ENCODE measurements at regions not wholly inside any gene's neighbourhood (a gene's known extent, or its start where the extent isn't known, plus 50 kb on each side); places are given as distances from the start of the nearest gene placed in this dataset.

DNA sequence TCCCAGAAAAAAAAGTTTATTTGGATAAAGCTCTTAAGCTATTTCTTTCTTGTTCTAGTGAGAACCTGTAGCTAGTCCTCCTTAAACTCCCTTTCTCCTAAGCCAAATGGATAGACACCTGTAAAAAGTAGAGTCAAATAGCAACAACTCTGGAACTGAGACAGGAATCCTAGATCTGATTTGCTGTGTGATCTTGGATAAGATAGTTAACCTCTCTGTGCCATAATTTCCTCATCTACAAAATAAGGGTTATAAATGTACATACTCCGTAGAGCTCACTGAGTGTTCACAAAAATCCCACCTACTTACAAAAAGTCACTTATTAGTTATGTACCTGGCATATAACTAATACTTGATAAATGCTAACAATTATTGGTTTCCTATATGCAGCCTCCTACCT lies 270.3 kb downstream of the ABCC12 start:
- TF ChIP-seq, protein P1, sequence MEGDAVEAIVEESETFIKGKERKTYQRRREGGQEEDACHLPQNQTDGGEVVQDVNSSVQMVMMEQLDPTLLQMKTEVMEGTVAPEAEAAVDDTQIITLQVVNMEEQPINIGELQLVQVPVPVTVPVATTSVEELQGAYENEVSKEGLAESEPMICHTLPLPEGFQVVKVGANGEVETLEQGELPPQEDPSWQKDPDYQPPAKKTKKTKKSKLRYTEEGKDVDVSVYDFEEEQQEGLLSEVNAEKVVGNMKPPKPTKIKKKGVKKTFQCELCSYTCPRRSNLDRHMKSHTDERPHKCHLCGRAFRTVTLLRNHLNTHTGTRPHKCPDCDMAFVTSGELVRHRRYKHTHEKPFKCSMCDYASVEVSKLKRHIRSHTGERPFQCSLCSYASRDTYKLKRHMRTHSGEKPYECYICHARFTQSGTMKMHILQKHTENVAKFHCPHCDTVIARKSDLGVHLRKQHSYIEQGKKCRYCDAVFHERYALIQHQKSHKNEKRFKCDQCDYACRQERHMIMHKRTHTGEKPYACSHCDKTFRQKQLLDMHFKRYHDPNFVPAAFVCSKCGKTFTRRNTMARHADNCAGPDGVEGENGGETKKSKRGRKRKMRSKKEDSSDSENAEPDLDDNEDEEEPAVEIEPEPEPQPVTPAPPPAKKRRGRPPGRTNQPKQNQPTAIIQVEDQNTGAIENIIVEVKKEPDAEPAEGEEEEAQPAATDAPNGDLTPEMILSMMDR (IDR thresholded peaks at IDR 0.05; ENCODE audit: insufficient read depth in 1 of 2, low read depth in 1 of 2, low read length in 1 of 2, severe bottlenecking in 1 of 2, unreplicated experiment in 1 of 2), result no peak
- no peak overlapping the region for H3K4me3 ChIP-seq (ENCODE audit: low read depth, low read length)
- Mint-ChIP-seq H3K27me3 (ENCODE audit: insufficient read depth, unreplicated experiment) (peaks cover 2% of the 10 kb centered on the region), H3K9me3 (ENCODE audit: unreplicated experiment) (no peaks in the 10 kb centered on the region), H3K36me3 (ENCODE audit: insufficient read depth, unreplicated experiment) (no peaks in the 10 kb centered on the region), H3K4me1 (ENCODE audit: low read depth, unreplicated experiment) (peaks cover 22% of the 10 kb centered on the region), H3K4me3 (ENCODE audit: unreplicated experiment) (no peak overlapping the region), H3K27ac (ENCODE audit: unreplicated experiment) (no peak overlapping the region)
- H3K27me3 ChIP-seq (replicated peaks; ENCODE audit: control insufficient read depth, insufficient read depth, low read length), result no peaks in the 10 kb centered on the region
- no TSS peak for BruUV-seq (replicated peaks)
- ChIA-PET POLR2A (no interaction called here), CTCF (no interaction called here)
- intact Hi-C loops (cut with micrococcal nuclease; ENCODE audit: unreplicated experiment), result no loop called here
- no peaks in the 10 kb centered on the region for H3K9me3 ChIP-seq
- DNase-seq, result no peak
- peaks cover 14% of the 10 kb centered on the region for H3K4me1 ChIP-seq
- H3K36me3 ChIP-seq (ENCODE audit: control insufficient read depth, insufficient read depth, low read length), result no peaks in the 10 kb centered on the region

DNA sequence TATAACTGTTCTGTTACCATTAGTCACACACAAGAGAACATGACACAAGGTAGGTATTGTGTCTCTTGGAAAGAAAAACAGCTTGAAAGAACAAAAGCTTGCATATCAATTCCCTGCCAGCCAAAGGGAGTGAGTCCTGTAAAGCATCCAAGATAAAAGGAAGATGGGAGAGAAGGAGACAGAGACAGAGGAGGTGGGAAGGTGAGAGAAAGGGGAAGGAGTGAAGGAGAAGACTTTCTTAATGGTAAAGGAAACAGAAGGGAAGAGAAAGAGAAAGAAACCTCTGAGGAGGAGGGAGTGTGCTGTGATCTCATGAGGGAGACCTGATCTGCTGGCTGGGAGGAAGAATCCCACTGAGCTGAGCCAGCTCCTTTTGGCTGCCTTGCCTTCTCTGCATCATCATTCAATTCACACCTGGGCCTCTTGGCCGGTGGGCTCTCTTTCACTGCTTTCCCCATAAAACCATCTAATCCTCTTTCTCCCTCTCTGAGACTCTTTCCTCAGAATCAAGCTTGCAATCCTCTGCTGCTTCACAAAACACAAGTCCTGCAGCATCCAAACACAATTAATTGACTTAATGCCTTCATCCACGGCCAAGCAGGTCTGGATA lies 271.6 kb downstream of the ABCC12 start:
- CTCF ChIA-PET, result no interaction called here
- no peak overlapping the region for H3K4me3 ChIP-seq (ENCODE audit: low read depth, low read length)
- no peak overlapping the region for H3K4me3 Mint-ChIP-seq (ENCODE audit: unreplicated experiment)
- peaks cover 21% of the 10 kb centered on the region for H3K4me1 Mint-ChIP-seq (ENCODE audit: low read depth, unreplicated experiment)
- H3K9me3 ChIP-seq, result no peaks in the 10 kb centered on the region
- H3K27me3 Mint-ChIP-seq (ENCODE audit: insufficient read depth, unreplicated experiment), result peaks cover 2% of the 10 kb centered on the region
- H3K27me3 ChIP-seq (replicated peaks; ENCODE audit: control insufficient read depth, insufficient read depth, low read length), result no peaks in the 10 kb centered on the region
- no peaks in the 10 kb centered on the region for H3K9me3 Mint-ChIP-seq (ENCODE audit: unreplicated experiment)
- intact Hi-C loops (cut with micrococcal nuclease; ENCODE audit: unreplicated experiment), result no loop called here
- peaks cover 14% of the 10 kb centered on the region for H3K4me1 ChIP-seq
- no peak for DNase-seq
- BruUV-seq (replicated peaks), result no TSS peak
- H3K36me3 Mint-ChIP-seq (ENCODE audit: insufficient read depth, unreplicated experiment), result no peaks in the 10 kb centered on the region
- H3K36me3 ChIP-seq (ENCODE audit: control insufficient read depth, insufficient read depth, low read length), result no peaks in the 10 kb centered on the region
- no peak overlapping the region for H3K27ac Mint-ChIP-seq (ENCODE audit: unreplicated experiment)
- TF ChIP-seq, protein P1 (IDR thresholded peaks at IDR 0.05; ENCODE audit: insufficient read depth in 1 of 2, low read depth in 1 of 2, low read length in 1 of 2, severe bottlenecking in 1 of 2, unreplicated experiment in 1 of 2), result no peak
- POLR2A ChIA-PET, result no interaction called here

DNA sequence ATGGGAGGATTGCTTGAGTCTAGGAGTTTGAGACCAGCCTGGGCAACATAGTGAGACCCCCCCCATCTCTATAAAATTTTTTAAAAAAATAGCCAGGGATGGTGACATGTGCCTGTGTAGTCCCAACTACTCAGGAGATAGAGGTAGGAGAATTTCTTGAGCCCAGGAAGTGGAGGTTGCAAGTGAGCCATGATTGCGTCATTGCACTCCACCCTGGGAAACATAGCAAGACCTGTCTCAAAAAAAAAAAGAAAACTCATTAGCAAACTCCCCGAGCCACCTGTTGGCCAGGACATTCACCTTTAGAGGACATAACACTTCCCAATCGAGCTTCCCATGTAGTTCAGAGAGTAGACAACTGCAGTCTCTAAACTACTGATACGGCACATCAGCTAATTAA lies 274.2 kb downstream of the ABCC12 start:
- no peaks in the 10 kb centered on the region for H3K4me1 Mint-ChIP-seq (ENCODE audit: low read depth, unreplicated experiment)
- no peak overlapping the region for H3K4me3 Mint-ChIP-seq (ENCODE audit: unreplicated experiment)
- no peaks in the 10 kb centered on the region for H3K9me3 Mint-ChIP-seq (ENCODE audit: unreplicated experiment)
- no peaks in the 10 kb centered on the region for H3K9me3 ChIP-seq
- H3K27me3 Mint-ChIP-seq (ENCODE audit: insufficient read depth, unreplicated experiment), result peaks cover 2% of the 10 kb centered on the region
- ChIA-PET POLR2A (no interaction called here), CTCF (no interaction called here)
- H3K4me3 ChIP-seq (ENCODE audit: low read depth, low read length), result no peak overlapping the region
- no peak overlapping the region for H3K27ac Mint-ChIP-seq (ENCODE audit: unreplicated experiment)
- no TSS peak for BruUV-seq (replicated peaks)
- no peaks in the 10 kb centered on the region for H3K36me3 Mint-ChIP-seq (ENCODE audit: insufficient read depth, unreplicated experiment)
- TF ChIP-seq, protein P1 (IDR thresholded peaks at IDR 0.05; ENCODE audit: insufficient read depth in 1 of 2, low read depth in 1 of 2, low read length in 1 of 2, severe bottlenecking in 1 of 2, unreplicated experiment in 1 of 2), result no peak
- H3K36me3 ChIP-seq (ENCODE audit: control insufficient read depth, insufficient read depth, low read length), result no peaks in the 10 kb centered on the region
- H3K27me3 ChIP-seq (replicated peaks; ENCODE audit: control insufficient read depth, insufficient read depth, low read length), result no peaks in the 10 kb centered on the region
- peaks cover 9% of the 10 kb centered on the region for H3K4me1 ChIP-seq
- intact Hi-C loops (cut with micrococcal nuclease; ENCODE audit: unreplicated experiment), result no loop called here
- no peak for DNase-seq

All from Caco-2 (cell line).